Muscle of back (tissue), 3 donors: ENCODE measurements at regions not wholly inside any gene's neighbourhood (a gene's known extent, or its start where the extent isn't known, plus 50 kb on each side); places are given as distances from the start of the nearest gene placed in this dataset.
A peak's percentile ranks its signal among the peaks of the same experiment; 100 is the strongest.

Source experiments
- DNase-seq, 3 donors: peaks; one replicate each; pipeline versions ENCODE4 v3.0.0 to v3.0.0-alpha.2; 2013

GRCh38 chr4:159035570-159035969 is 67.3 kb upstream of the RAPGEF2 start:
- DNase-seq, result no peak

- DNase-seq, result no peak
Measured at GRCh38 chr4:159038536-159038935, 64.3 kb upstream of the RAPGEF2 start.

DNA sequence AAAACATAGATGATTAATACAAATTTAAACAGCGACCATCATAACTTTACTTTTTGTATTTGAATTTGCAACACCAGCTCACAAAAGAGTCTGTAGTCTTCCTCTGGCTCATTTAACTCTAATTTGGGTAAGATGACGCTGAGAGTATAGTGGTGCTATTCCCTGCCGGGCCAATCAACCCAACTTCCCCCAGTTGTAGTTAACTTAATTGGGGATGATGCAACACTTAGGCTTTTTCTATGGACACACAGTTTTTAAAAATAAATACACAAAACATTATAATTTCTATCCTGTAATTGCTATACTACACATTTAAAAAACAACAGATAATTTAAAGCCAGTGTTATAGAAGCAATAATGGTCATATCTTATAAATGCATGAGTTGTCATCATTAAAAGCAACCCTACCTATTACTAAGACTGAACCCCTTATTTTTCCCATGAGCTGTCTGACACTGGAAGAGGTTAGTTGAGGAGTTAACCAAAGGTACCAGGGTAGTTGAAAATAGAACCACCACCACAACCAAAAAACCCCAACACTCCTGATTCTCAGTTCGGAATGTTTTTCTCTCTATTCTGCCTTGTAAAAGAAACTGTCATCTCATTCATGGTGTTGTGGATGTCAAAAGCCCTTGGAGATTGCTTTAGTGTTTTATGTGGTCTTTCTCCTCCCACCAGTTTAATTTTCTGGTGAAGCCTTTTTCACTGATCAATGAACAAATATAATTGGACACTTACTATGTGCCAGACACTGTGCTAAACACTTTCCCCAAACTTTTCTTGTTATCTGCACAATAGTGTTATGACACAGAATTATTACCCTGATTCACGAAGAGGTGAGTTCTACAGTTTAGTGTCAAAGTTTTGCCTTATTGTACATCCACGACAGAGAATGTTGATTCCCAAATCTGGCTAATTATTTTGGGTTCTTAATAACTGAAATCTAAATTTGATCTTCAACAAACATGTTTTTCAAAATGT is 61.5 kb upstream of the RAPGEF2 start:
- DNase-seq, result no peak

DNA sequence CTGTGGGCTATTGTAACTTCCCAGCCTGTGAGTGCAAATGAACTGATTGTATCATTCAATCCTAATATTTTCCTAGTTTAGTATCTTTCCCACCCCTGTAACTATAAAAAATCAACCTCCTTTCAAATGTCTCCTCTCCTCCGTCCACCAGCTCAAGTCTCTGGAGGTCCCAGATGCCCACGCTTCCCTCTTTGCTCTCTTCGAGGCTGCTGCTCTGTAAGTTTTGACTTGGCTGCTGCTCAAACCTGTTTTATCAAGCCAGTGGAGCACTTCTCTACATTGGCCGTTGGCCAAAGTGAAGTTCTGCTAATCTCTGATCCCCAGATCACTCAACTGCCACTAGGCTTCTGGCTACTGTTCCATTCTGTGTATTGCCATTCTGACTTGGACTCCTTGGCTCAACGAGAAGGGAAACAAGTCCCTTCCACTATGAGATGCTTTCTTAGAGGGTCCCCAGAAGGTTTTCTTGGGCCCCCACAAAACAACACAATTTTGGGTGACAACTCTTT is 60.7 kb upstream of the RAPGEF2 start:
- peak in 1 of 3 donors; percentile 20 for DNase-seq

DNA sequence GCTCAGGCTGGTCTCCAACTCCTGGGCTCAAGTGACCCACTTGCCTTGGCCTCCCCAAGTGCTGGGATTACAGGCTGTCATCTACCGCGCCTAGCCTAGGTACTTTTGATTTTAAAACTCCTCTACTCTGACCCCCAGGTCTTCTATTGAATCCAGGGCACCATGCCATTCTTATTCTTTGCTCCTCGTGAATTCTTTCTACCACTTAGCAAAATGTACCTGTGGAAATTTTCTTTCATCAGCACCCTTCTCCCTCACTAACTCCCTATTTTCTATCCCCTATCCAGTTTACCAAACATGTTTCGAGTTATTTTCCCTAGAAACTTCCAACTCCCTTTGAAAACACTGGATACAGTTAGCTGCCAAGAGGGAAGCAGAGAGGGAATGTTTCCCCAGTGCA is 60.0 kb upstream of the RAPGEF2 start:
- DNase-seq, result no peak

DNA sequence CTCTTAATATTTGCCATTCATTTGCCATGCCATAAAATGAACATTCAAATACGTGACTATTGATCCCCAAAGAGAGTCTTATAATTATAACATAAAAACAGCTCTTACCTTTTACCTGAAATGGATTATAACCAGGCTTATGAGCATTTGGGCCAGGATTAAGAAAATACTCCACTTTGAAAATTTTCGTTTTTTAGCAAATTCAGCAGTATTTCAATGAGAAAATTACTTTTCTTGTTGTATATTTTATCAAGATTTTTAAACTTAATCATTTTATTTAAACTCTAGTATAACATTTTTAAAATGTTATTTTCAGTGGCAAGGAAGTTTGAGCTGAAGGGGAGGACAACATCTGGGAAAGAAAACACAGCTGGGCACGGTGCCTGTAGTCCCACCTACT is 59.0 kb upstream of the RAPGEF2 start:
- no peak for DNase-seq

DNA sequence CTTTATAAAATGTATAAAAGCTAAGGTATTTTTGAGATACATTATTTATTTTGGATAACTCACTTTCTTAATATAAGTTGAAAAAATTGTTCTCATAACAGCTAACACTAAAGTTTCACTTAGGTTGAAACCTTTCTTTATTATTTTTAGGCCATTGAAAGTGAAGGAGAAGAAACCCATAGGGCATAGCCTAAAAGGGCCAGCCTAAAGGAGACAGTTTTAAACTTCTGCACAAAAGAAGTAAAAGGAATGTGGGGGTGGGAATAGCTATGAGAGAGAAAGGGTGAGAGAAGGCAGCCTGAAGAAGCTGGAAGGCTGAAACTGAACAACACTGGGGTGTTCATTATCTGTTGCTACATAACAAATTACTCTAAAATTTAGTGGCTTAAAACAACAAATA is 57.6 kb upstream of the RAPGEF2 start:
- DNase-seq, result no peak

- DNase-seq, result no peak
Measured at GRCh38 chr4:159046683-159047082, 56.2 kb upstream of the RAPGEF2 start.

DNA sequence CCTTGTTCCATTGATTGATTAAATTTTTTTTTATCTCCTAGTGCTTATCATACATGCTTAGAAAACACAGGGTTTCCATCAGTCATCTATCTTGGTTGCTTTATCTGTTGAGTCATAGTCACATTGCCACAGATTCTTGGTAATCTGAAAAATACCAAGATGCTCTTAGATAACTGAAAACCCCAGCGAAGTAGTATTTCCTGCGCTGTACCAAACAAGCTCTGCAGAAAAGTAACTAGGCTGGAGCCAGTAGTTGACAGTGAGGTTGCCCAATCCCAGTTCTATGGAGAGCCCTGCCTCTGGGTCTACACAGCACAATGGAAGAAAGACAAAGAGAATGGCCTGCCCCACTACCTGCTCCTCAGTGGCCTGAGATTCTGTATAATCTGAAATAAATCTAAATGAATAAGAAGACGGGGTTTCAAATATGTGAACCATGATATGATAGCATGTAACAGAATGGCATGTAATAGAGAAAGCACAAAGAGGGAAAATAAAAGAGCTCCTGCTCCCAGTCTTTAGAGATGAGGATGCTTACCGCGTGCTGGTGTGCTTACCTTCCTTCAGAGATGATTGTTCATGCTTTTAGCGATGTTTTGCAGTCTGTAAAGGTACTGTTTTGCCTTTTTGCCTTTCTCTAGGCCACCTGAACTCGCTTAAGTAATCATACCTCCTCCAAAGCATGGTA is 55.3 kb upstream of the RAPGEF2 start:
- DNase-seq, result no peak

DNA sequence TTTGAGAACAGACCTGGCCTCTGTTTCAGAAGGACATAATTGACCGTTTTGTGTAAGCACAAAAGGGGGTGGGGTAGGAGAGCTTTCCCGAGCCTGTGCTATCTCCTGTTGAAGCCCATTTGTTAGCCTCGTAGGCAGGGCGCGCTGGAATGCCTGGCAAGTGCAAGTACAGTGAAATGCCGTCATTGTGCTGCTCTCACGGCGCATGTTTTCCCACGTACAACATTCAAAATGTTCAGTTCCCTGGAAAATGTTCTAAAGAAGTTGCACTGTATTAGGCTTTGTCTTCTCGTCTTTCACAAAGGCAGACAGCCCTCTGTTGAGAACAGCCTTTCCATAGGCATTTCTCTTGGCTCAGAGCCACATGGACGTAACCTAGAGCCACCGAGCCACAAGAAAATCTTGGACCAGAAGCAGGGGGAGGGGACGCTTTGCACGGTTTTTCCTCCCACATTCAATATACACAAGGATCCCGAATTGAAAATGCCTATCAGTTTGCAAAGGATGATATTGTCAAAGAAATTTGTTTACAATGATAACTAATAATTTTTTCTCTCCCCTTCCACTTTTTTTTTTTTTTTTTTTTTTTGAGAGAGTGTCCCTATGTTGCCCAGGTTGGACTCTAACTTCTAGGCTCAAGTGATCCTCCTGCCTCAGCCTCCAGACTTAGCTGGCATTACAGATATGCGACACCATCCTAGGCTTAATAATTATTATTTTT is 54.6 kb upstream of the RAPGEF2 start:
- peak; percentile 54 to 84 (median 69) for DNase-seq

DNA sequence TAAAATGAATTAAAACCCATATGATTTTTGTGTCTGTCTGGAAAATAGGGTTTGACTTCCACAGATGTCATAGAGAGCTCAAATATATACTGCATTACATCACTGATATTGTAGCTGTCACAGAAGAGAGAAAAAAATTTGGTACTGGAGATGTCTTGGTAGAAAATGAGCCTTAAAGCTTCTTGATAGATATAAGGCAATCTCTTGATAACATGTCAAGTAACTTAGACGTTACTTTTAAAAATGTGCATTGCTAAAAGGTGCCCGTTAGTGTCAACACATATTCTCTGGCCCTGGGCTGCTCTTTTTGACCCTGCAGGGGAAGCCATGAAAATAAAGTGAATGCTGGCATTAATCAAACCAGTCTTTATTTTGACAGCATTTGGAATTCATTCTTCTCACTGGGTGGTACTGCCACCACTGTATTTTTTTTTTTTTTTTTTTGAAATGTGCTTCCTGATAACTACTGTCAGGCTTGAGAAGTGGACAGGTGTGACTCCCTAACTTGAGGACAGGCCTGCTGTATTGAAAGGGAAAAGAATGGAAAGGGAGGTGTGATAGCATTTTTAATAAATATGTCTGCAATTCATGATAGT is 53.0 kb upstream of the RAPGEF2 start:
- DNase-seq, result no peak

DNA sequence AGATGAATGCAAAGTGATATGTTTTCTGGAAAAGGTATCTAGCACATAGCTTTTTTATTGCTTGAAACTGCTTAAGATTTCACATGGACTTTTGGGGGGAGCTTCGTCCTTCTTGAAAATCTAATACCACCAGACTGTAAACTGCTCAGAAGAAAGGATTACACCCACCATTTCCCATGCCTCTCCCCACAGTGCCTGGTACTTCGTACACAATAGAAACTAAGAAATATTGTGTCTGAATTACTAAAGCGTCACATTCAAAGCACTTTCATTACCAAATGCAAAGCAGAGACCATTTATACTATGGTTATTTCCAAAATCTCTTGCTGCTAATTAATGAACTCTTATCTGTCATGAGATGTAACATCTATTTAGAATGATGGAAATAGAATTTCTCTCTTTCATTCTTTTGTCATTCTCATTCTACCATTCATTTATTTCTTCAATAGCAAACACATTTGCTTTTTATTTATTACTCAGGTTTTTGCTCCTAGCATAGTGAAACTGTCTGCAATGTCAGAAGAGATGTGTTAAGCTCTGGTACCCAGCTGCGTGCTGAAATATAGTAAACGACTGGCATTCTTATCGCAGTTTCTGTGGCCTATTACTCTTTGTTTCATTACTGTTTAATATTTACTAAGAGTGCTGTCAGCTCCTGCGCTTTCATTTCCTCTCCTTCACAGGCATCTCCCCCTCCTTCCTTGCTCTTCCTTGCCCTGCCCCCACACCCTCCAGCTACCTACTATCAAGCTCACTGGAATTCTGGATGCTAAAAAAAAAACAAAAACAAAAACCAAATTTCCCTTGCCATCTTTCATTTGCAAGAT is 51.4 kb upstream of the RAPGEF2 start:
- DNase-seq, result peak in 1 of 3 donors; percentile 31

DNA sequence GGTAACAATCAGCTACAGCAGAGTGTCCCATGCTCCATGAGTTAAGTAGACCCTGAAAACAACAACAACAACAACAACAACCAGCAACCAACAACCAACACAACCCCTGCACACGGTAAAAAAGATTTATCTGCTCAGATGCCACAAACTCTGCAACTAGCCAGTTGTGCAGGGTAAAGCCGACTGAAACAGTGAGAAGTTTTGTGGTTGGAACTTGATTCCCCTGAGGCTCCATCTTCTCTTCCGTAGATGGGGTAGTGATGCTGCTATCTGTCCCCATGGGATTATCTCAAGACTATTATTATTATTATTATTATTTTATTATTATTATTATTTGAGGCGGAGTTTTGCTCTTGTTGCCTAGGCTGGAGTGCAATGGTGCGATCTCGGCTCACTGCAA is 50.6 kb upstream of the RAPGEF2 start:
- no peak for DNase-seq
